ENCODE measurements at regions not wholly inside any gene's neighbourhood (a gene's known extent, or its start where the extent isn't known, plus 50 kb on each side); places are given as distances from the start of the nearest gene placed in this dataset.

- 87 to 91% methylated on average over 6 of the region's 6 CpGs for WGBS, 2 experiments
- H3K4me1 ChIP-seq (ENCODE audit: control insufficient read depth, insufficient read depth, low read length), result peaks cover 7% of the 10 kb centered on the region
- H3K9me3 ChIP-seq (ENCODE audit: control insufficient read depth, low read length), result no peaks in the 10 kb centered on the region
- no peaks in the 10 kb centered on the region for H3K36me3 ChIP-seq (ENCODE audit: control insufficient read depth, insufficient read depth, low read length)
- H3K27ac ChIP-seq (ENCODE audit: insufficient read depth, low read depth, low read length, poor library complexity, severe bottlenecking), result peak overlapping the region; percentile 16
- H3K27me3 ChIP-seq (ENCODE audit: control insufficient read depth, insufficient read depth, low read length, poor library complexity, severe bottlenecking), result no peaks in the 10 kb centered on the region
- H3K4me3 ChIP-seq (ENCODE audit: insufficient read depth, low read depth, low read length), result no peak overlapping the region
Observed at GRCh38 chr4:17152941-17153540, 254.6 kb upstream of the LDB2 start.

GRCh38 chr4:17142232-17142711 lies 243.8 kb upstream of the LDB2 start:
- H3K4me3 ChIP-seq (ENCODE audit: insufficient read depth, low read depth, low read length), result no peak overlapping the region
- no peaks in the 10 kb centered on the region for H3K36me3 ChIP-seq (ENCODE audit: control insufficient read depth, insufficient read depth, low read length)
- no peaks in the 10 kb centered on the region for H3K27me3 ChIP-seq (ENCODE audit: control insufficient read depth, insufficient read depth, low read length, poor library complexity, severe bottlenecking)
- no peaks in the 10 kb centered on the region for H3K4me1 ChIP-seq (ENCODE audit: control insufficient read depth, insufficient read depth, low read length)
- H3K27ac ChIP-seq (ENCODE audit: insufficient read depth, low read depth, low read length, poor library complexity, severe bottlenecking), result no peak overlapping the region
- peaks cover 3% of the 10 kb centered on the region for H3K9me3 ChIP-seq (ENCODE audit: control insufficient read depth, low read length)

GRCh38 chr4:17138847-17139246 lies 240.4 kb upstream of the LDB2 start:
- Histone ChIP-seq H3K36me3 (ENCODE audit: control insufficient read depth, insufficient read depth, low read length) (no peaks in the 10 kb centered on the region), H3K27ac (ENCODE audit: insufficient read depth, low read depth, low read length, poor library complexity, severe bottlenecking) (no peak overlapping the region), H3K4me3 (ENCODE audit: insufficient read depth, low read depth, low read length) (no peak overlapping the region), H3K9me3 (ENCODE audit: control insufficient read depth, low read length) (peaks cover 3% of the 10 kb centered on the region), H3K27me3 (ENCODE audit: control insufficient read depth, insufficient read depth, low read length, poor library complexity, severe bottlenecking) (no peaks in the 10 kb centered on the region), H3K4me1 (ENCODE audit: control insufficient read depth, insufficient read depth, low read length) (no peaks in the 10 kb centered on the region)

- Histone ChIP-seq H3K27me3 (ENCODE audit: control insufficient read depth, insufficient read depth, low read length, poor library complexity, severe bottlenecking) (no peaks in the 10 kb centered on the region), H3K4me1 (ENCODE audit: control insufficient read depth, insufficient read depth, low read length) (no peaks in the 10 kb centered on the region), H3K27ac (ENCODE audit: insufficient read depth, low read depth, low read length, poor library complexity, severe bottlenecking) (no peak overlapping the region), H3K36me3 (ENCODE audit: control insufficient read depth, insufficient read depth, low read length) (no peaks in the 10 kb centered on the region), H3K9me3 (ENCODE audit: control insufficient read depth, low read length) (no peaks in the 10 kb centered on the region), H3K4me3 (ENCODE audit: insufficient read depth, low read depth, low read length) (no peak overlapping the region)
Observed at GRCh38 chr4:17134565-17134964, 236.1 kb upstream of the LDB2 start.

- Histone ChIP-seq H3K36me3 (ENCODE audit: control insufficient read depth, insufficient read depth, low read length) (no peaks in the 10 kb centered on the region), H3K4me3 (ENCODE audit: insufficient read depth, low read depth, low read length) (no peak overlapping the region)
- 85 to 93% methylated on average over 2 to 3 of the region's 3 CpGs for WGBS, 2 experiments
Observed at GRCh38 chr4:17134100-17134499, 235.7 kb upstream of the LDB2 start.

GRCh38 chr4:17132226-17132625 lies 233.8 kb upstream of the LDB2 start:
- H3K9me3 ChIP-seq (ENCODE audit: control insufficient read depth, low read length), result no peaks in the 10 kb centered on the region
- H3K27ac ChIP-seq (ENCODE audit: insufficient read depth, low read depth, low read length, poor library complexity, severe bottlenecking), result no peak overlapping the region
- no peak overlapping the region for H3K4me3 ChIP-seq (ENCODE audit: insufficient read depth, low read depth, low read length)
- no peaks in the 10 kb centered on the region for H3K4me1 ChIP-seq (ENCODE audit: control insufficient read depth, insufficient read depth, low read length)
- no peaks in the 10 kb centered on the region for H3K27me3 ChIP-seq (ENCODE audit: control insufficient read depth, insufficient read depth, low read length, poor library complexity, severe bottlenecking)
- no peaks in the 10 kb centered on the region for H3K36me3 ChIP-seq (ENCODE audit: control insufficient read depth, insufficient read depth, low read length)
- WGBS, 2 experiments, result 100% methylated on average over 2 of the region's 2 CpGs

More at GRCh38 chr4:17134100-17134499, 235.7 kb upstream of the LDB2 start:
- H3K27me3 ChIP-seq (ENCODE audit: control insufficient read depth, insufficient read depth, low read length, poor library complexity, severe bottlenecking), result no peaks in the 10 kb centered on the region
- no peaks in the 10 kb centered on the region for H3K9me3 ChIP-seq (ENCODE audit: control insufficient read depth, low read length)
- H3K27ac ChIP-seq (ENCODE audit: insufficient read depth, low read depth, low read length, poor library complexity, severe bottlenecking), result no peak overlapping the region
- no peaks in the 10 kb centered on the region for H3K4me1 ChIP-seq (ENCODE audit: control insufficient read depth, insufficient read depth, low read length)

GRCh38 chr4:17128268-17128667 lies 229.8 kb upstream of the LDB2 start:
- no peaks in the 10 kb centered on the region for H3K36me3 ChIP-seq (ENCODE audit: control insufficient read depth, insufficient read depth, low read length)
- no peaks in the 10 kb centered on the region for H3K27me3 ChIP-seq (ENCODE audit: control insufficient read depth, insufficient read depth, low read length, poor library complexity, severe bottlenecking)
- H3K4me3 ChIP-seq (ENCODE audit: insufficient read depth, low read depth, low read length), result no peak overlapping the region
- H3K9me3 ChIP-seq (ENCODE audit: control insufficient read depth, low read length), result no peaks in the 10 kb centered on the region
- no peaks in the 10 kb centered on the region for H3K4me1 ChIP-seq (ENCODE audit: control insufficient read depth, insufficient read depth, low read length)
- 84 to 97% methylated on average over 2 of the region's 2 CpGs for WGBS, 2 experiments
- H3K27ac ChIP-seq (ENCODE audit: insufficient read depth, low read depth, low read length, poor library complexity, severe bottlenecking), result no peak overlapping the region

GRCh38 chr4:17126321-17126966 lies 228.0 kb upstream of the LDB2 start:
- no peaks in the 10 kb centered on the region for H3K27me3 ChIP-seq (ENCODE audit: control insufficient read depth, insufficient read depth, low read length, poor library complexity, severe bottlenecking)
- H3K4me3 ChIP-seq (ENCODE audit: insufficient read depth, low read depth, low read length), result no peak overlapping the region
- no peak overlapping the region for H3K27ac ChIP-seq (ENCODE audit: insufficient read depth, low read depth, low read length, poor library complexity, severe bottlenecking)
- H3K4me1 ChIP-seq (ENCODE audit: control insufficient read depth, insufficient read depth, low read length), result no peaks in the 10 kb centered on the region
- H3K36me3 ChIP-seq (ENCODE audit: control insufficient read depth, insufficient read depth, low read length), result no peaks in the 10 kb centered on the region
- WGBS, 2 experiments, result 90 to 92% methylated on average over 1 of the region's 1 CpG
- H3K9me3 ChIP-seq (ENCODE audit: control insufficient read depth, low read length), result no peaks in the 10 kb centered on the region

- no peak overlapping the region for H3K4me3 ChIP-seq (ENCODE audit: insufficient read depth, low read depth, low read length)
- no peaks in the 10 kb centered on the region for H3K9me3 ChIP-seq (ENCODE audit: control insufficient read depth, low read length)
- H3K4me1 ChIP-seq (ENCODE audit: control insufficient read depth, insufficient read depth, low read length), result no peaks in the 10 kb centered on the region
- WGBS, 2 experiments, result 91 to 94% methylated on average over 4 of the region's 4 CpGs
- H3K27me3 ChIP-seq (ENCODE audit: control insufficient read depth, insufficient read depth, low read length, poor library complexity, severe bottlenecking), result no peaks in the 10 kb centered on the region
- H3K36me3 ChIP-seq (ENCODE audit: control insufficient read depth, insufficient read depth, low read length), result no peaks in the 10 kb centered on the region
- no peak overlapping the region for H3K27ac ChIP-seq (ENCODE audit: insufficient read depth, low read depth, low read length, poor library complexity, severe bottlenecking)
Observed at GRCh38 chr4:17124767-17125166, 226.3 kb upstream of the LDB2 start.

GRCh38 chr4:17120761-17121160 lies 222.3 kb upstream of the LDB2 start:
- Histone ChIP-seq H3K27me3 (ENCODE audit: control insufficient read depth, insufficient read depth, low read length, poor library complexity, severe bottlenecking) (no peaks in the 10 kb centered on the region), H3K9me3 (ENCODE audit: control insufficient read depth, low read length) (no peaks in the 10 kb centered on the region), H3K4me3 (ENCODE audit: insufficient read depth, low read depth, low read length) (no peak overlapping the region), H3K36me3 (ENCODE audit: control insufficient read depth, insufficient read depth, low read length) (no peaks in the 10 kb centered on the region), H3K27ac (ENCODE audit: insufficient read depth, low read depth, low read length, poor library complexity, severe bottlenecking) (no peak overlapping the region), H3K4me1 (ENCODE audit: control insufficient read depth, insufficient read depth, low read length) (no peaks in the 10 kb centered on the region)
- WGBS, 2 experiments, result 71 to 100% methylated on average over 1 of the region's 1 CpG

Data from ectodermal cell (in vitro differentiated cells).